NCI-H82 treated with DMSO at 0.1 percent for 48 hours (cell line): ENCODE measurements at regions not wholly inside any gene's neighbourhood (a gene's known extent, or its start where the extent isn't known, plus 50 kb on each side); places are given as distances from the start of the nearest gene placed in this dataset.
"Not testable (repeated sequence)": the region's sequence is repeated elsewhere in the genome, so short reads cannot be mapped to it uniquely, and the experiment has no call there.

ENCODE experiments used
- DNase-seq: peaks from one replicate; lab custom pipeline; 2025; ENCODE audit not compliant: unreplicated experiment; lab: John Stamatoyannopoulos, UW

GRCh38 chr18:4557502-4557901, 102.4 kb upstream of the DLGAP1 start:
- DNase-seq, result no peak

- DNase-seq, result no peak
Measured at GRCh38 chr18:4551001-4551360, 95.9 kb upstream of the DLGAP1 start.

- no peak for DNase-seq
Measured at GRCh38 chr18:4549164-4549872, 94.2 kb upstream of the DLGAP1 start.

GRCh38 chr18:4547126-4547525, 92.0 kb upstream of the DLGAP1 start:
- DNase-seq, result no peak

- no peak for DNase-seq
Measured at GRCh38 chr18:4544142-4544541, 89.0 kb upstream of the DLGAP1 start.

- no peak for DNase-seq
Measured at GRCh38 chr18:4543711-4544110, 88.6 kb upstream of the DLGAP1 start.

- DNase-seq, result no peak
Measured at GRCh38 chr18:4541588-4541987, 86.5 kb upstream of the DLGAP1 start.

GRCh38 chr18:4536447-4536846, 81.3 kb upstream of the DLGAP1 start:
- DNase-seq, result no peak

GRCh38 chr18:4528405-4528804, 73.3 kb upstream of the DLGAP1 start:
- no peak for DNase-seq

- not testable (repeated sequence) for DNase-seq
Measured at GRCh38 chr18:4527826-4528225, 72.7 kb upstream of the DLGAP1 start.

- no peak for DNase-seq
Measured at GRCh38 chr18:4524096-4524495, 69.0 kb upstream of the DLGAP1 start.

- no peak for DNase-seq
Measured at GRCh38 chr18:4511166-4511565, 56.1 kb upstream of the DLGAP1 start.

GRCh38 chr18:4510711-4511110, 55.6 kb upstream of the DLGAP1 start:
- no peak for DNase-seq

- DNase-seq, result no peak
Measured at GRCh38 chr18:4510160-4510559, 55.1 kb upstream of the DLGAP1 start.
